ENCODE measurements at regions not wholly inside any gene's neighbourhood (a gene's known extent, or its start where the extent isn't known, plus 50 kb on each side); places are given as distances from the start of the nearest gene placed in this dataset.

DNA sequence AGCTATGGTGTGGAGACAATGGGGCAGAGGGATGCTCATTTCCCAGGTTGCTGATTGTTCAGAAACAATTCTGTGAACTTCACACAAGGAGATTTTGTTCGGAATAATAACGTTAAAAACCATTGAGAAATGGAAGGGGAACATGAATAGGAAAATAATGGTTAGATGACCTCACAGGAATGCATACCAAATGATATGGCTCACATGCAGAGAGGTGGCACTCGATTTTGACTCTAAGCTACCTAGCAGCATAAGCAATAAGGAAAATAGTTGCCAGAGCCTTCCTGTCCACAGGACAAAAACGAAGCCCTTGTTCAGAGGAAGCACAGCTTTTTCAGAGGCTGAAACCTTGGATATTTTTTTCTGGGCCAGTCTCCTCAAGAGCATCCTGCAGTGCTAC, 293.1 kb downstream of the ZEB1 start:
- TF ChIP-seq TARDBP (IDR thresholded peaks at IDR 0.05) (no peak), HDGF (IDR thresholded peaks at IDR 0.05; ENCODE audit: borderline replicate concordance) (no peak), PKNOX1 (IDR thresholded peaks at IDR 0.05) (no peak)
